IPS DF 6.9 (cell line): ENCODE measurements at regions not wholly inside any gene's neighbourhood (a gene's known extent, or its start where the extent isn't known, plus 50 kb on each side); places are given as distances from the start of the nearest gene placed in this dataset.

Source experiments
- DNase-seq: peaks from one replicate; pipeline ENCODE4 v3.0.0-alpha.2; 2013; ENCODE audit warnings: low read depth, low spot score
- H3K27ac ChIP-seq: one replicate; pipeline ENCODE4 v1.5.1; 2013; ENCODE audit warnings: low read length, control low read depth
- H3K27me3 ChIP-seq: 2 replicates; pipeline ENCODE4 v1.6.1; 2013; ENCODE audit warnings: mild to moderate bottlenecking, low read length; ENCODE audit not compliant: control insufficient read depth, insufficient read depth
- H3K36me3 ChIP-seq: 2 replicates; pipeline ENCODE4 v1.6.1; 2013; ENCODE audit warnings: low read length; ENCODE audit not compliant: control insufficient read depth, insufficient read depth
- H3K4me1 ChIP-seq: 2 replicates; pipeline ENCODE4 v1.6.1; 2013; ENCODE audit warnings: low read length; ENCODE audit not compliant: control insufficient read depth, insufficient read depth
- H3K4me3 ChIP-seq: 2 replicates; pipeline ENCODE4 v1.5.1; 2013; ENCODE audit warnings: mild to moderate bottlenecking, low read length
- H3K9me3 ChIP-seq: 2 replicates; pipeline ENCODE4 v1.6.1; 2013; ENCODE audit warnings: low read length, inconsistent platforms; ENCODE audit not compliant: control insufficient read depth, insufficient read depth
- WGBS: extraction: QIAGEN DNeasy Blood & Tissue Kit; methylation state at CpG from one replicate; pipeline ENCODE4 v1.1.7; 2013; ENCODE audit warnings: mixed read lengths, missing lambda C conversion rate; ENCODE audit not compliant: insufficient read length, insufficient coverage; 5-methylcytosine and 5-hydroxymethylcytosine counted together

GRCh38 chr22:48306785-48307510 lies 1520.7 kb downstream of the BRD1 start:
- H3K9me3 ChIP-seq: peaks cover 35% of the 10 kb centered on the region
- no peaks in the 10 kb centered on the region for H3K36me3 ChIP-seq
- no peaks in the 10 kb centered on the region for H3K27me3 ChIP-seq
- WGBS: no CpG with 5 or more reads among the region's 19 CpGs
- H3K27ac ChIP-seq: no peak overlapping the region
- no peak for DNase-seq
- no peaks in the 10 kb centered on the region for H3K4me1 ChIP-seq
- H3K4me3 ChIP-seq: no peak overlapping the region

- no peak overlapping the region for H3K27ac ChIP-seq
- DNase-seq: no peak
- no peaks in the 10 kb centered on the region; the same call in 1 of the 2 replicates for H3K4me1 ChIP-seq
- no peaks in the 10 kb centered on the region for H3K27me3 ChIP-seq
- H3K9me3 ChIP-seq: peaks cover 35% of the 10 kb centered on the region
- H3K36me3 ChIP-seq: no peaks in the 10 kb centered on the region
- no CpG with 5 or more reads among the region's 8 CpGs for WGBS
- H3K4me3 ChIP-seq: no peak overlapping the region
Observed at GRCh38 chr22:48306284-48306683, 1521.4 kb downstream of the BRD1 start.

- Histone ChIP-seq H3K4me1 (no peaks in the 10 kb centered on the region; the same call in 1 of the 2 replicates), H3K9me3 (peaks cover 35% of the 10 kb centered on the region), H3K27me3 (no peaks in the 10 kb centered on the region)
Observed at GRCh38 chr22:48305726-48306235, 1521.9 kb downstream of the BRD1 start.

GRCh38 chr22:48303369-48303725 lies 1524.3 kb downstream of the BRD1 start:
- Histone ChIP-seq H3K36me3 (no peaks in the 10 kb centered on the region), H3K4me1 (no peaks in the 10 kb centered on the region; the same call in 1 of the 2 replicates), H3K9me3 (peaks cover 43% of the 10 kb centered on the region), H3K27ac (no peak overlapping the region), H3K4me3 (no peak overlapping the region), H3K27me3 (no peaks in the 10 kb centered on the region)
- no CpG with 5 or more reads among the region's 5 CpGs for whole genome bisulfite sequencing
- no peak for DNase-seq

More at GRCh38 chr22:48305726-48306235, 1521.9 kb downstream of the BRD1 start:
- Histone ChIP-seq H3K36me3 (no peaks in the 10 kb centered on the region), H3K4me3 (no peak overlapping the region), H3K27ac (no peak overlapping the region)
- DNase-seq: no peak
- no CpG with 5 or more reads among the region's 14 CpGs for WGBS

- Histone ChIP-seq H3K27ac (no peak overlapping the region), H3K27me3 (no peaks in the 10 kb centered on the region), H3K36me3 (no peaks in the 10 kb centered on the region), H3K9me3 (peaks cover 41% of the 10 kb centered on the region), H3K4me1 (no peaks in the 10 kb centered on the region; the same call in 1 of the 2 replicates), H3K4me3 (no peak overlapping the region)
- WGBS: no CpG with 5 or more reads among the region's 20 CpGs
- DNase-seq: no peak
Observed at GRCh38 chr22:48302657-48303368, 1524.9 kb downstream of the BRD1 start.

GRCh38 chr22:48301908-48302307 lies 1525.8 kb downstream of the BRD1 start:
- Histone ChIP-seq H3K9me3 (peaks cover 36% of the 10 kb centered on the region), H3K36me3 (no peaks in the 10 kb centered on the region), H3K27ac (no peak overlapping the region), H3K27me3 (no peaks in the 10 kb centered on the region), H3K4me1 (no peaks in the 10 kb centered on the region; the same call in 1 of the 2 replicates), H3K4me3 (no peak overlapping the region)
- no CpG with 5 or more reads among the region's 8 CpGs for WGBS
- no peak for DNase-seq

- Histone ChIP-seq H3K4me1 (no peaks in the 10 kb centered on the region; the same call in 1 of the 2 replicates), H3K4me3 (no peak overlapping the region), H3K27me3 (no peaks in the 10 kb centered on the region), H3K27ac (no peak overlapping the region), H3K9me3 (peaks cover 35% of the 10 kb centered on the region), H3K36me3 (no peaks in the 10 kb centered on the region)
- WGBS: no CpG with 5 or more reads among the region's 11 CpGs
- DNase-seq: no peak
Observed at GRCh38 chr22:48301421-48301820, 1526.3 kb downstream of the BRD1 start.

- H3K4me3 ChIP-seq: no peak overlapping the region
- no CpG with 5 or more reads among the region's 11 CpGs for WGBS
- no peaks in the 10 kb centered on the region; the same call in 1 of the 2 replicates for H3K4me1 ChIP-seq
- no peaks in the 10 kb centered on the region for H3K36me3 ChIP-seq
- no peaks in the 10 kb centered on the region for H3K27me3 ChIP-seq
- DNase-seq: no peak
- no peak overlapping the region for H3K27ac ChIP-seq
- H3K9me3 ChIP-seq: peaks cover 35% of the 10 kb centered on the region
Observed at GRCh38 chr22:48300877-48301276, 1526.8 kb downstream of the BRD1 start.

GRCh38 chr22:48299801-48300200 lies 1527.9 kb downstream of the BRD1 start:
- peaks cover 33% of the 10 kb centered on the region for H3K9me3 ChIP-seq
- DNase-seq: no peak
- no peaks in the 10 kb centered on the region; the same call in 1 of the 2 replicates for H3K4me1 ChIP-seq
- H3K4me3 ChIP-seq: no peak overlapping the region
- WGBS: no CpG with 5 or more reads among the region's 18 CpGs
- H3K27ac ChIP-seq: no peak overlapping the region
- H3K36me3 ChIP-seq: no peaks in the 10 kb centered on the region
- H3K27me3 ChIP-seq: no peaks in the 10 kb centered on the region

- Histone ChIP-seq H3K4me1 (no peaks in the 10 kb centered on the region; the same call in 1 of the 2 replicates), H3K27ac (no peak overlapping the region), H3K27me3 (no peaks in the 10 kb centered on the region), H3K9me3 (peaks cover 28% of the 10 kb centered on the region), H3K4me3 (no peak overlapping the region), H3K36me3 (no peaks in the 10 kb centered on the region)
- WGBS: no CpG with 5 or more reads among the region's 8 CpGs
- no peak for DNase-seq
Observed at GRCh38 chr22:48299124-48299523, 1528.5 kb downstream of the BRD1 start.
